ENCODE measurements at regions not wholly inside any gene's neighbourhood (a gene's known extent, or its start where the extent isn't known, plus 50 kb on each side); places are given as distances from the start of the nearest gene placed in this dataset.

GRCh38 chr1:228851193-228851592 is 115.9 kb downstream of the RHOU start:
- no peak for TF ChIP-seq CTCF (IDR thresholded peaks at IDR 0.05; ENCODE audit: low read depth, low read length)
- TF ChIP-seq EZH2phosphoT487 (IDR thresholded peaks at IDR 0.05; ENCODE audit: low read depth), result no peak

Measured in OCI-LY3 (cell line).